Endothelial cell of umbilical vein (primary cell): ENCODE measurements at regions not wholly inside any gene's neighbourhood (a gene's known extent, or its start where the extent isn't known, plus 50 kb on each side); places are given as distances from the start of the nearest gene placed in this dataset.

Source experiments
- BruUV-seq: library from RNA; stranded (reverse); fragments of 400-500 nt; replicated peaks from 2 replicates; lab custom pipeline; 2021; lab: Mats Ljungman, UMichigan
- CTCF ChIA-PET: fragments of 300-600, 350-600 bp; sonication (Branson Sonifier 250); formaldehyde crosslinking; loops from one replicate; lab custom pipeline; 2021; ENCODE audit warnings: antibody characterized with exemption, inconsistent platforms; lab: Charles Lee
- POLR2A ChIA-PET: fragments of 300-600, 350-600 bp; sonication (Branson Sonifier 250); formaldehyde crosslinking; loops from one replicate; lab custom pipeline; 2021; ENCODE audit warnings: antibody characterized with exemption, inconsistent platforms; lab: Charles Lee
- DNase-seq: peaks from one replicate; pipeline ENCODE4 v3.0.0-alpha.2; 2011; ENCODE audit warnings: low read depth, low spot score
- FAIRE-seq: peaks from 2 replicates; lab custom pipeline; 2011; peaks lifted over from hg19 to GRCh38; lab: Jason Lieb, UNC
- H2AFZ ChIP-seq: 2 replicates; pipeline ENCODE4 v1.6.0; 2012; ENCODE audit warnings: low read depth, low read length, control low read depth, inconsistent platforms
- H3K27ac ChIP-seq: 2 replicates; pipeline ENCODE4 v1.5.1; 2011; ENCODE audit warnings: low read depth, mild to moderate bottlenecking, control low read depth, low read length, moderate library complexity; ENCODE audit not compliant: insufficient read depth
- H3K27me3 ChIP-seq, 2 experiments: 2 replicates each; pipeline versions ENCODE4 v1.6.0 to v1.6.1; 2011; ENCODE audit warnings: low read length in 2 of 2, mixed read lengths in 1 of 2; ENCODE audit not compliant: control insufficient read depth in 2 of 2, insufficient read depth in 2 of 2
- H3K36me3 ChIP-seq, 2 experiments: 2 replicates in 1 of 2; 3 replicates in 1 of 2; pipeline ENCODE4 v1.5.1; 2011; ENCODE audit warnings: low read length in 2 of 2, mild to moderate bottlenecking in 1 of 2, moderate library complexity in 1 of 2; ENCODE audit not compliant: control insufficient read depth in 2 of 2, insufficient read depth in 2 of 2; ENCODE audit errors: extremely low read depth in 1 of 2
- H3K4me1 ChIP-seq: 3 replicates; pipeline ENCODE4 v1.5.1; 2011; ENCODE audit warnings: mild to moderate bottlenecking, low read length; ENCODE audit not compliant: control insufficient read depth, insufficient read depth; ENCODE audit errors: extremely low read depth
- H3K4me2 ChIP-seq: 2 replicates; pipeline ENCODE4 v1.6.1; 2011; ENCODE audit warnings: low read length, control low read depth, mixed read lengths; ENCODE audit not compliant: insufficient read depth
- H3K4me3 ChIP-seq, 3 experiments: fragments of 200-600 bp in 1 of 3; sonication (generic), shearing (Covaris generic) in 1 of 3; replicated peaks in 1 of 3; 2 replicates each; pipeline ENCODE4 v1.5.1; 2011 to 2016; ENCODE audit warnings: control low read depth in 3 of 3, low read length in 3 of 3, mild to moderate bottlenecking in 2 of 3, inconsistent platforms in 1 of 3, low read depth in 1 of 3, moderate library complexity in 1 of 3; ENCODE audit not compliant: insufficient read depth in 1 of 3
- H3K79me2 ChIP-seq: 2 replicates; pipeline ENCODE4 v1.6.0; 2012; ENCODE audit warnings: low read length, inconsistent platforms; ENCODE audit not compliant: control insufficient read depth, insufficient read depth
- H3K9ac ChIP-seq: replicated peaks from 2 replicates; pipeline ENCODE3; 2011; ENCODE audit warnings: low read length, control low read depth; ENCODE audit not compliant: insufficient read depth; ENCODE audit errors: extremely low read depth
- H3K9me1 ChIP-seq: replicated peaks from 3 replicates; pipeline ENCODE4 v1.6.0; 2011; ENCODE audit warnings: mild to moderate bottlenecking, low read length; ENCODE audit not compliant: control insufficient read depth, insufficient read depth; ENCODE audit errors: extremely low read depth
- H3K9me3 ChIP-seq: replicated peaks from 2 replicates; pipeline ENCODE4 v1.5.1; 2012; ENCODE audit warnings: low read length, inconsistent platforms; ENCODE audit not compliant: control insufficient read depth, insufficient read depth
- H4K20me1 ChIP-seq: replicated peaks from 2 replicates; pipeline ENCODE3; 2011; ENCODE audit warnings: mild to moderate bottlenecking, low read length; ENCODE audit not compliant: control insufficient read depth, insufficient read depth; ENCODE audit errors: extremely low read depth
- CTCF ChIP-seq, 2 donors: IDR thresholded peaks; 1 replicate in 1 of 2; 2 replicates in 1 of 2; pipeline ENCODE4 v1.5.1; 2011; ENCODE audit warnings: low read length in 2 of 2, mild to moderate bottlenecking in 2 of 2, moderate library complexity in 2 of 2, control low read depth in 1 of 2, inconsistent platforms in 1 of 2, low read depth in 1 of 2; ENCODE audit not compliant: insufficient read depth in 1 of 2; ENCODE audit errors: extremely low read depth in 1 of 2
- EZH2 ChIP-seq: IDR thresholded peaks from 2 replicates; pipeline ENCODE4 v1.6.1; 2012; ENCODE audit warnings: borderline replicate concordance, low read depth, mild to moderate bottlenecking, moderate library complexity, low read length, inconsistent platforms; ENCODE audit not compliant: severe bottlenecking
- FOS ChIP-seq: IDR thresholded peaks from 2 replicates; pipeline ENCODE4 v1.6.1; 2011; ENCODE audit warnings: mild to moderate bottlenecking, low read length, moderate library complexity, borderline replicate concordance; ENCODE audit not compliant: insufficient read depth
- GATA2 ChIP-seq: IDR thresholded peaks from 2 replicates; pipeline ENCODE4 v1.7.0; 2011; ENCODE audit warnings: low read depth, mild to moderate bottlenecking, moderate library complexity, mixed read lengths, low read length; ENCODE audit not compliant: insufficient read length, insufficient read depth
- JUN ChIP-seq: IDR thresholded peaks from 2 replicates; pipeline ENCODE4 v1.6.1; 2011; ENCODE audit warnings: borderline replicate concordance, low read depth; ENCODE audit not compliant: insufficient read length, insufficient read depth
- MAX ChIP-seq: IDR thresholded peaks from 2 replicates; pipeline ENCODE4 v1.6.1; 2011; ENCODE audit not compliant: insufficient read depth, insufficient read length
- MYC ChIP-seq: IDR thresholded peaks from one replicate; pipeline ENCODE4 v1.6.1; 2011; ENCODE audit warnings: mild to moderate bottlenecking, low read depth, low read length
- POLR2A ChIP-seq: IDR thresholded peaks from 2 replicates; pipeline ENCODE4 v1.6.1; 2012; ENCODE audit warnings: low read depth, mild to moderate bottlenecking, control low read depth, low read length
- POLR2AphosphoS5 ChIP-seq: IDR thresholded peaks from 2 replicates; pipeline ENCODE4 v1.6.1; 2012; ENCODE audit warnings: low read depth, mild to moderate bottlenecking, control low read depth, low read length, moderate library complexity; ENCODE audit not compliant: insufficient read depth
- dilution Hi-C: fragments of 300-500 bp; cut with MboI; formaldehyde crosslinking; loops from one replicate; pipeline ENCODE4 v1.15.0; 2019; ENCODE audit warnings: low sequenced_read_pairs; ENCODE audit not compliant: extremely low pct_ligation_motif_present
- intact Hi-C: fragments of 100-400 bp; cut with micrococcal nuclease; formaldehyde crosslinking; loops from one replicate; pipeline ENCODE4 v1.10.0; 2022

- intact Hi-C loops = no loop called here
- no peak for FAIRE-seq
- Histone ChIP-seq H3K4me3 (no peak overlapping the region), H3K9ac (no peak overlapping the region), H3K36me3 (no peaks in the 10 kb centered on the region), H3K9me1 (no peaks in the 10 kb centered on the region), H4K20me1 (no peaks in the 10 kb centered on the region), H3K4me2 (no peak overlapping the region), H3K4me1 (no peaks in the 10 kb centered on the region), H3K27ac (no peak overlapping the region), H3K9me3 (no peaks in the 10 kb centered on the region), H2AFZ (no peak overlapping the region), H3K79me2 (no peaks in the 10 kb centered on the region), H3K27me3 (no peaks in the 10 kb centered on the region)
- no peak for DNase-seq
- dilution Hi-C loops = no loop called here
- ChIA-PET CTCF (interaction anchor here (0.8 kb wide), 1 partner anchor 114 kb away, joined by 3 read pairs; no protein-coding TSS in a partner anchor), POLR2A (no interaction called here)
- BruUV-seq = no TSS peak
- TF ChIP-seq EZH2 = no peak
- TF ChIP-seq JUN = no peak
- TF ChIP-seq GATA2 = no peak
- no peak for TF ChIP-seq POLR2AphosphoS5
- no peak for TF ChIP-seq MAX
- TF ChIP-seq FOS = no peak
- no peak for TF ChIP-seq CTCF (IDR thresholded peaks at IDR 0.05; ENCODE audit: extremely low read depth in 1 of 2, insufficient read depth in 1 of 2, low read depth in 1 of 2, low read length in 2 of 2)
- TF ChIP-seq POLR2A = no peak
- no peak for TF ChIP-seq MYC
Measured at GRCh38 chr20:5687884-5688283, 62.3 kb upstream of the SHLD1 start.
